HG02943 (cell line): ENCODE measurements at regions not wholly inside any gene's neighbourhood (a gene's known extent, or its start where the extent isn't known, plus 50 kb on each side); places are given as distances from the start of the nearest gene placed in this dataset.
A peak's percentile ranks its signal among the peaks of the same experiment; 100 is the strongest.
"Not testable (repeated sequence)": the region's sequence is repeated elsewhere in the genome, so short reads cannot be mapped to it uniquely, and the experiment has no call there.

ENCODE experiments used
- ATAC-seq: cut with Tn5 transposase; IDR thresholded peaks from one replicate; pipeline ENCODE4 v1.9.1; 2021; ENCODE audit warnings: mild to moderate bottlenecking, low read depth, moderate library complexity; ENCODE audit not compliant: unreplicated experiment

GRCh38 chr1:82390627-82391026 is 589.9 kb downstream of the ADGRL2 start:
- ATAC-seq = no peak

- ATAC-seq = no peak
Observed at GRCh38 chr1:82388679-82389078, 587.9 kb downstream of the ADGRL2 start.

GRCh38 chr1:82387012-82387366 is 586.3 kb downstream of the ADGRL2 start:
- no peak for ATAC-seq

GRCh38 chr1:82386365-82387011 is 585.8 kb downstream of the ADGRL2 start:
- ATAC-seq = no peak

GRCh38 chr1:82384776-82385175 is 584.0 kb downstream of the ADGRL2 start:
- ATAC-seq = no peak

- no peak for ATAC-seq
Observed at GRCh38 chr1:82377201-82377884, 576.6 kb downstream of the ADGRL2 start.

- no peak for ATAC-seq
Observed at GRCh38 chr1:82373710-82374109, 573.0 kb downstream of the ADGRL2 start.

GRCh38 chr1:82371844-82372498 is 571.2 kb downstream of the ADGRL2 start:
- ATAC-seq = no peak

- ATAC-seq = no peak
Observed at GRCh38 chr1:82367456-82367855, 566.7 kb downstream of the ADGRL2 start.

GRCh38 chr1:82366689-82367088 is 566.0 kb downstream of the ADGRL2 start:
- no peak for ATAC-seq

- ATAC-seq = not testable (repeated sequence)
Observed at GRCh38 chr1:82359541-82359940, 558.8 kb downstream of the ADGRL2 start.

- not testable (repeated sequence) for ATAC-seq
Observed at GRCh38 chr1:82358706-82359105, 558.0 kb downstream of the ADGRL2 start.

- ATAC-seq = not testable (repeated sequence)
Observed at GRCh38 chr1:82354546-82354945, 553.8 kb downstream of the ADGRL2 start.

- ATAC-seq = no peak
Observed at GRCh38 chr1:82348487-82348886, 547.8 kb downstream of the ADGRL2 start.

GRCh38 chr1:82346141-82346540 is 545.4 kb downstream of the ADGRL2 start:
- no peak for ATAC-seq

- no peak for ATAC-seq
Observed at GRCh38 chr1:82343381-82343780, 542.6 kb downstream of the ADGRL2 start.

GRCh38 chr1:82337635-82338034 is 536.9 kb downstream of the ADGRL2 start:
- ATAC-seq = peak; percentile 80

GRCh38 chr1:82330330-82330729 is 529.6 kb downstream of the ADGRL2 start:
- no peak for ATAC-seq

GRCh38 chr1:82329226-82329625 is 528.5 kb downstream of the ADGRL2 start:
- ATAC-seq = no peak

GRCh38 chr1:82323144-82323841 is 522.6 kb downstream of the ADGRL2 start:
- ATAC-seq = no peak

- ATAC-seq = no peak
Observed at GRCh38 chr1:82321794-82322193, 521.1 kb downstream of the ADGRL2 start.
